ENCODE measurements at regions not wholly inside any gene's neighbourhood (a gene's known extent, or its start where the extent isn't known, plus 50 kb on each side); places are given as distances from the start of the nearest gene placed in this dataset.

DNA sequence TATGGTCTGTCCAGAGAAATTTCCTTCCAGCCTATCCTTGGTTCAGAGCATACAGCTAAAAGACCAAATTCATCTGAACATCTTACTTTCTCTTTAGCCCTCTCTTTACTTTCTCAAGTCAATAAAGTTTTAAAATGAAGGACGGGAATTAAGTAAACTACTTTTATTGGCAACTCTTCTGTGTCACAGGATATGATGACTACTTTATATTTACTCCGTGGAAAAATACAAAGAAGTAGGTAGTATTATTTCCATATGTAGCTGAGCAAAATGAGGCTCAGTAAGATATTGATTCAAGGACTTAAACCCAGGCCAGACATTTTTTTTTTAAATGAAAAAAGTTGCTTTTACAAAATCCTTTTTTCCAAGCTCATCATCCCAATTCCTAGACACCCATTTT lies 151.2 kb upstream of the DPYD start:
- no peak for DNase-seq (ENCODE audit: low spot score)

DNA sequence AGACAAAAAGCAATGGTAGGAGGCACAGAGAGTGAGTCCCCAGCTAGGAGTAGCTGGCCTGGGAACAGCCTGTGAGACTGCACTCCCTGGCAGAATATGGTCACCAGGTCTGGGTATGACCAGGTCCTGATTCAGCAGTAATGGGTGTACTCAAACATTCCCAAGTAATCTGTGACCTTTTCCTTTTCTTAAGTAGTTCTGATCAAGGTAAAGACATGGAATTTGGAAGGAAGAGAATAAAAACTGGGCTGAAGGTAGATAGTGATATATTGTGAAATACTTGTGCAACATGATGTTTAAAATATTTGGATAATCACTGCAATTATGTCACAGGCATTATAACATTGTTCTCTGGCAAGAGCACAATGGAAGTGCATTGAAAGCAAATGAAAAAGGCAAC lies 147.2 kb upstream of the DPYD start:
- DNase-seq (ENCODE audit: low spot score), result no peak

DNA sequence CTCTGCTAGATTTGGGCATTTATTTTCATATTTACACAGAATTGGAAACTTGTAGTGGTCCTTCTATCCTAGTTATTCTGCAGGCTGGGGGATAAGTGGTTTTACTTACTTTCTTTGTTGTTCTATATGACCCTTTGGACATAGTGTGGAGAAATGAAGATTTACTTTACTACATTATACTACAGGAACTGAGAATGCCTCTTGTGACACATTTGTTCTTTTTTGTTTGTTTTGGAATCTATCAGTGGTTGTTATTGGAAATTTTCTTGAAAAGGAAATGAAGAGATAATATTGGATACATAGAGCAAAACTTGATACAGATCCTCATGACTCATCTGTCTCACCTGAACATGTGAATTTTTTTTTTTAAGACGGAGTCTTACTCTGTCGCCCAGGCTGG lies 146.1 kb upstream of the DPYD start:
- DNase-seq (ENCODE audit: low spot score), result no peak

DNA sequence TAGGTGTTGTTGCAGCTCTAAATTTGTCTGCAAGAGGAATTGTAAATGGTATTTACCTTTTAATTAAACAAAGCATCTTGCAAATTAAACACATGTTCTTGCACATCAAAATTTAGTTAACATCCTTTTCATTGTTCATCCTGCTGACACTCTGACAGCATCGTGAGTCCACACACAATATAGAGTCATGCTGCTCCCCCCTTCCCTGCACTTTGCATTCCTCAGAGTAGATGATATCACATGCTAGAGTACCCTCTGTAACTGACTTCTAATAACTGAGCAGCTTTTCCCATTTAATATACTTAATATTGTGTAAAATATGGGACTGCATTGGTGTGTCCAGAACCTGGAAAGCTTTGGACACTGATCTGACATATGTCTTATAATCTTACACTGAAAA lies 138.8 kb upstream of the DPYD start:
- DNase-seq (ENCODE audit: low spot score), result no peak

DNA sequence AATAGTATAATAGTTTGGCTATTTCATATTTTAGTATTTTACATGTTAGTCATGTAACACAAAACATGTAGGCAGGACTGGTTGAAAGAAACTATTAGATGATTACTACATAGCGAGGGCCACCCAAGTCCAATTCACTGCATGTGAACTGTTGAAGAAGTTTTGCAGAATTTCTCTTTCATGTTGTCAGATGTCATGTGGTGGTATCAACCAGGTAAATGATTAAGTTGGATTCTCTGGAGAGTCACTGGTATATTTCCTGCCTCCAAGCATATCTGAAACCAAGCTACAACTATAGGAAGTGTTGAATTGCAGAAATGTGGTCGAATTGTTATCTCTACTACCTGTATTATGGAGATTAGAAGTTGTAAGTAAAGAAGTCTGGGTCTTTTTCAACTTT lies 137.8 kb upstream of the DPYD start:
- no peak for DNase-seq (ENCODE audit: low spot score)

DNA sequence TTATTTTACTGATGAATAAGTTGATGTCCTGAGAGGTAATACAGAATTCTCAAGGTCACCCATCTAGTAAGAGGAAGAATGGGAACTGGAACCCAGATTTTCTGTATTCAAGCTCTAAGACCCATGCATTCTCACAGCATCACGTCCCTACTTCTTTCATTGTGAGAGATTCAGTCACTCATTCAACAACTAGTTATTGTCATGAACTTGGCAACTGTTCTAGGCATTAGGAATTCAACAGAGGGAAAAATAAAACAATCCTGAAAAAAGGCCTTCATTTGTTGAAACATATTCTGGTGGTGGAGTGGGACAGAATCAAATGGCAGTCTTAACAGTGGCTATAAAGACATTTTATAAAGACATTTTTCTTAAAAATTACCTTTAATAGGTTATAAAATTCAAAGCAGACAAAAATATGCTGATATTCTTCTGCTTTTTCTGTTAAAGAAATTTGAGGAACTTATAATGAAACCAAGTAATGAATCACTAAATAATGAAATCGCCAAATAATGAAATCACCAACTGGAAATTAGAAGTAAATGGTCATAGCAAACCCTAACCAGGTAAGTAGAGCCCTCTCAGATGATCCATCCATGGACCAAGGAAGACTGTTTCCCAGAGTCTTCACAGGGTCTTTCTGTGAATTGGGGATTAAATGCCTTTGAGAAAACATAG lies 136.5 kb upstream of the DPYD start:
- no peak for DNase-seq (ENCODE audit: low spot score)

DNA sequence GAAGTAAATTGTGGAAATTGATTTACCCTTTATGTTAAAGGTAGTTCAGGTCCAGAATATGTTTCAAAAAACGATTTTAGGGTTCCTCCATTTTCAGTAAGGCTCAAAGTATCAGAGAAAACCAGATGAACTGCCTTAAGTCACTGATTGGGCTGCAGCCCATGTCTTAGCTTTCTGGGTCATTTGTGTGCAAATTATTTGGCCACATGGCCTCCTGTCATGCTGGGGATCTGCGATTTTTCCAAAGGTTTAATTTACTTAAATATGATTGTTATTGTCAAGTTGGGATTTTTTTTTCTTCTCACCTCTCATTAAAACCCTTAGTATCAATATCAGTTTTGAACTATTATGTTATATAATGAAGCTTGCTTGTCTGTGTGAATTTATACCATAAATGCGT lies 135.9 kb upstream of the DPYD start:
- no peak for DNase-seq (ENCODE audit: low spot score)

DNA sequence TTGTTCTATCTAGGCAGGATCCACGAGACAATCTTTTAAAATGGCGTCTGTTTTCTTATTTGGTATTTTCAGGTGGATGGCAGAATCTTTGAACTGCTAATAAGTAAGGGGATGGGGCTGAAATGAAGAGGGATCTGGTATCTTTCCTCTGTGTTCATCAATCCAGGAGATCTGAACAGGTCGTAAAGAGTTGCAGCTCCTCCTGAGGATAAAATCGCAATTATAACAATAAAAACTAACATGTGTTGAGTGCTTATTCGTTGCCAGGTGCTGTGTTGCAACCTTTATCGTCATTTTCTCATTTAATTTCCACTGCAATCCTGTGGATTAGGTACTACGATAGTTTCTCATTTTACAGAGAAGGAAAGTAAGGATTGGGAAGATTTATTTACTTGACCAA lies 134.6 kb upstream of the DPYD start:
- no peak for DNase-seq (ENCODE audit: low spot score)

DNA sequence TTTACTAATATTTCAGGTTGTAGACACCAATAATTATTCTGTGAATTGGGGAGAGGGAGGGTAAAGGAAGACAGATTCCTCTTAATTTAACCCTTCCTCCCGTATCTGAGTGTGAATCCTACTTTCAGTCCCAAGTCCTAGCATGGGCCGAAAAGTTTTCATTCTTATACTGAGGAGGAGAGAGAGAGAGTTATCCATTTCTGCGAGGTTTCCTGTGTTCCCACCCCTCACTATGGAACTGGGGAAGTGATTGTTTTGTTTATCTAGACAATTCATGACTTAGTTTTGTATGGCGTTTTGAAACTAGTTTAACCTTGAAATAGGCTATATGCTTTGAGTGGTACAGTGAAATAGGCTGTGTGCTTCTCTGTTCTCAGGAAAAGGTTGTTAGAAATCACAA lies 134.0 kb upstream of the DPYD start:
- no peak for DNase-seq (ENCODE audit: low spot score)

DNA sequence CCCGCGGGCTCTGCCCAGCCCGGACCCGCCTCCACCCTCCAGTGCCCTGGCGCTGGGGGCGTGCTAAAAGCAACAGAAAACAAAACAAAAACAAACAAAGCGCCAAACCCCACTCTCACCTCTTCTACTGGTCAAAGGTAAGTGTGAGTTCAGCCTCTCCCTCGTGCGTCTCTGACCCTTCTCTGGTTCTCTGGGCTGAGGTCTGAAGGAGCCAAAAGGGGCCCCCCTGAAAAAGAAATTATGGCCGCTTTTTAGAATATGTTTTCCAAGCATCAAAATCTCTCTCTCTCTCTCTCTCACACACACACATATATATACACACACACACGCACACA lies 133.5 kb upstream of the DPYD start:
- DNase-seq (ENCODE audit: low spot score), result no peak

DNA sequence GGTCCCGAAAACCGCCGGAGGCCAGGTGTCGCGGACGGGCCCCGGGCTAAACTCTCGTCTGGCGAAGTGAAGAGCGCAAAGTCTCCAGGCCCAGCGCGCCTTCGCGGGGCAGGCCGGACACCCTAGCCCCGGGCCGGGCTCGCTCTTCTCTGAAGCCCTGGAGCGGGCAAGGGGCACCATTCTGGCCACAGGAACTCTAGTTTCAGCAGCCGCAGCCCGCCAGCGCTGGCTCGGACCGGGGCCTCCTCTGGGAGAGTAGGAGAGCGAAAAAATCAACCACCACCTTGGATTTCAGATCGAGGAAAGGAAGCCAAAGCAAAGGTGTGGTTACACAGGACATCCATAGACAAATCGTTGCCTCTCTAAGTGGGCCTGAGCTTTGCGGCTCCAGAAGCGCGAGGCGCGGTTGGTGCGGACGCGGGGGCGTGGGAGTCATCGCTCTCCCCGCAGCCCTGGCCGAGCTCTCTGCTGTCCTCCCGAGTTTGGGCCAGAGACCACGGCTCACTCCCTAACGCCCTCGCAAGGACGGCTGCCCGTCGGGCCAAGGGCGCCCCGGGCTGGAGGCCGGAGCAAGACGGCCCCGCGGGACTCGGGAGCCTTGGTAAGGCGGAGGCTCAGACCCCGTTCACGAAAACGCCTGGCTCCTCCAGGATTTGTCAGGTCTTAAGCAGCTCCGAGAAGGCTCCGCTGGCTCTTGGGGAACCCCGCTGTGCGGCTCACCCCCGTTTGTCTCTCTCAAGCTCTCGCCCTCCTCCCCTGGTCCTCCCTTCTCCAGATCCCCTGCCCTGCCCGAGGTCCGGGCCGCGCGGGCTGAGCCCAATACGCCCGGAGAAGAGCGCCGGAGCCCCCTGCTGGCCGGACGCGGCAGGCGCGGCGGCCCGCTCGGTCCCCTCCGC lies 132.9 kb upstream of the DPYD start:
- peak; percentile 7 for DNase-seq (ENCODE audit: low spot score)

DNA sequence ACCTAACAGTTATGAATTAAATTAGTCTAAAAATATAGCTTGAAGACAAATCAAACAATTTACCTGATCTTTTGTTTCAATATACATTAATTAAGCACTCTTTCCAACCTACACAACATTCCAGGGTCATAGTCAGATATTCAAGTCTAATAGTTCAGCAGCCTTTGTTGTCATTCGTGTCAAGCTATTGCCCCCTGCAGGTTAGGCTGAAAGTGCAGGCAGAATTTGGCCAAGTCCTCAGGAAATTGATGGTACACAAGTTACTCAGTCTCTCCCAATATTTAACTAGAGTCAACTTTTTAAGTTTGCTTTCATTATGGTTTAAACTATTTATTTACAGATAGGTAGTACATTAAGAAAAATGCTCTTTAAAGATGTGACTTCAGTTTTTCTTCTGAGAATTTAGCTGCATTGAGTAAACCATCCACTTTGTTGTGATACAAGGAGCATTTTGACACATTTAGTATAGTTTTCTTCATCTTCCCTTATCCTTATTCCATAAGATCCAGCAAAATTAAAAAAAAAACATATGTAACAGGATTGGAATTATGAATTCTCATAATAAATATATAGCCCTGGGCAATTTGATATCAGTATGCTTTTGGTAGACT lies 130.3 kb upstream of the DPYD start:
- DNase-seq (ENCODE audit: low spot score), result peak; percentile 46

DNA sequence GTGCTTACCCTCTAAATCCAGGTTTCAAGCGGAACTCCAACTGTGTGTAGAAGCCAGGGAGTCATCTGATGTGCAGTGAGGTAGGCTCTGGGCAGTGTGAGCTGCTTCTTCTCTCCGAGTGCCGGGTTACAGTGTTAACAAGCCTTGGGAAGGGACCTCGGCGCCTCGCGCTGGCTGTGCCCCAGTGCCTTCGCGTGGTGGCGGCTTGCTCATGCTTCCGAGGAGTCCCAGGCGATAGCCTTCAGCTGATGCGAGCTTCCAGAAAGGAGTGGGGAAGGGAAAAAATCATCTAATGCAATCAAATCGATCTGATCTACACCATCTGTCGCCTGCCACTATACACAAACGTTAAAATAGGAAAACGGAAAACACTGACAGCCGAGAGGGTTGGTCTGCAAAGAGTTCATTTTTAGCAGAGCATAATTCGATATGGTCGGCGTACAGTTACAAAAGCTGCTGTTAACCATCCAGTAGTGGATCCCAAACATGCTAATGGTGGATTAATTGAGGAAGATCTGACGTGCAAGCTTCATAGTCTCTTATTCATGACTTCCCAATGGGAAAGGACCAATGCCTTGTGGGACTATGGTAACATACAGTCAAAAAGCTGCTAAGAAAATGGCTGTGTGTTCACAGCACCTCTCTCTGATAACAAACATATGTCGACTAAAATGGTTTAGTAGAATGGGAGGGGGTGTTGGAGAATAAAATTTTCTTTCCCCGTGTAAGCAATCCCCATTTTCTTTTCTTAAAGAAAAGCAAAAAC lies 128.7 kb upstream of the DPYD start:
- DNase-seq (ENCODE audit: low spot score), result no peak

DNA sequence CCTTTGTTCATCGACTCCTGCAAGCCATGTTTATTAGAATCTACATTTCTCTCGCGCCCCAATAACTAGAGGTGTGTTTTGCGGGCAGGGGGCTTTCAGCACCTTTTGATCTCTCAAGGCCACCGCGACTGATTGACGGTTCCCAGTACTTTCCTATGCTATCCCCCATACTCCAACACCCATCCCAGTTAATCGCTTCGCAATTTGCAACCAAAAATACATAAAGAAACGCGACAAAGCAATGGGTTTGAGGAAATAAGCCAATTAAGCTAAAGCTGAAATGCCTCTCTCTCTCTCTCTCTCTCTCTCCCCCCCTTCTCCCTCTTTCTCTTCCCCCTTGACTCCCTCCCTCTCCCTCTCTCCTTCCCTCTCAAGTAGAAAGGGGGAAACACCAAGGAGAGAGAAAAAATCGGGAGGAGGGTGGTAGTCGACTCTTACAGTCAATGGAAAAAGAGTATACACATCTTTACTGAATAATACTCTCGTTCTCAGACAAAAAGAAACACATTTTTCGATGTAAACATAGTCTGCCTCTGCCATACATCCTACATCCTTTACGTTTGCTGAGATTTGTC lies 128.0 kb upstream of the DPYD start:
- DNase-seq (ENCODE audit: low spot score), result no peak

DNA sequence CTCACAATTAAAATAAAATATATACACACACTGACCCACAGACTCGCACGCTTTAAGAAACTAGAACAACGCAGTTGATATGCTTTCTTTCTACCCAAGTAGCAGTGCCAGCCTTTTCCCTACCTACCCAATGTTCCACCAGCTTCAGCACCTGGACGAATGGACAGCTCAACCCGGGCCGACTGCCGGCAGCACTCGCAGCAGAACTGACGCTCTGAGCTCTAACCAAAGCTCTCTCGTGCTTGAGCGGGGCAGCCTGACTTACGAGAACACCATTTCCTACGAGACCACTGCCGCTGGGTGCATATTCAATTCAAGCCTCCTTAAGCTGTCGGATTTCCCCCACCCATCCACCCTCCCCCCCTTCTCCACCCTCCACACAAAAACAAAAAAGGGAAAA lies 127.4 kb upstream of the DPYD start:
- no peak for DNase-seq (ENCODE audit: low spot score)

DNA sequence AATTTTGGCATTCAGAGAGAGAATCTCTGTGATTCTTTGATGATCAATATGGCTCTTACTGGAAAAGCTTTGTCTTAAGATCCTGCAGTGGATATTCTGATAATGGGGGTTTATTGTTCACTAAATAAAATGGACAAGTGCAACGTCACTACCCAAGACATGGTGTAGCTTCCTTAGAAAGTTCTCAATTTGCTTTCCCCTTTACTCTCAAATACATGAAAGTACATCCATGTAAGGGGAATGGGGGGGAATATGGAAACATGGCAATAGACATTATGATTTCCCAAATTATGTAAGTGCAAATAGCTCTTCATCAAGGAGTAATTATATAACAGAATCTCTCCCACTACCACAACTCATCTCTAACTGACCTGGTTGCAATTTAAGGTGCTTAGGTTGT lies 126.3 kb upstream of the DPYD start:
- no peak for DNase-seq (ENCODE audit: low spot score)

DNA sequence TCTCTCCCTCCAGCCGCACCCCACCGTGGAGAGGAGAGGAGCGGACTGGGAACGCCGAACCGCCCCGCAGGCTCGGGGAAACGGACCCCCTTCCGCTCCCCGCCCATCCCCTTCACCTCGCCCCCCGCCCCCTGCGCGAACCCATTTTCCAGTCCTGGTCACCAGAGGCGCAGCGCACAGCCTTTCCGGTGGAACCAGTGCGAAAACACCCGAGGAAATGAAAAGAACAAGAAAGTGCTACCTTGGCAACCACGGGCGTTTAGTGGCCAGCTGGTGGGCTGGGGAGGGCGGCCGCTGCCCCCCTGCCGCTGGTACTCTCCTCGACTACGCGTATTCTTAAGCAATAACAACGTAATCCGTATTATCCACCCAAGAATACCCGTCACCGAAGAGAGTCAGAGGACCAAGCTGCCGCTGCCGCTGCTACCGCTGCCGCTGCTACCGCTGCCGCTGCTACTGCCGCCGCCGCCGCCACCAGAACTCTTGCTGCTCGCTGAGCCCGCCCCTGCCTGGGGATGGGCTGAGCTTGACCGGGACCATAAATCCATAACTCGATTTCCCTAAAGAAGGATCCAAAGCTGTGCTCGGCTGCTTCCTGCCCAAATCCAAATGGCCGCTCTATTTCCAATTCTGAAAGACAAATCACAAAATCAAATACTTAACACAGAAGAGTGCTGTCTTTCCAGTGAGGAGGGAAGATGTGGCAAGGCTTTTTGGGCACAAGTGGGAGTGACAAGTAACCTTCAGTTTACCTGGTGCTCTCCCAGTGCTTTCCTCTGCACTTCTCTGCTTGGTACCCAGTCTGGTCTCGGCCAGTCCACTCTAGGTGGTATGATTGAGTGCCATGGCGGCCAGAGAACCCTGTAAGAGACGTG lies 125.2 kb upstream of the DPYD start:
- DNase-seq (ENCODE audit: low spot score), result no peak

DNA sequence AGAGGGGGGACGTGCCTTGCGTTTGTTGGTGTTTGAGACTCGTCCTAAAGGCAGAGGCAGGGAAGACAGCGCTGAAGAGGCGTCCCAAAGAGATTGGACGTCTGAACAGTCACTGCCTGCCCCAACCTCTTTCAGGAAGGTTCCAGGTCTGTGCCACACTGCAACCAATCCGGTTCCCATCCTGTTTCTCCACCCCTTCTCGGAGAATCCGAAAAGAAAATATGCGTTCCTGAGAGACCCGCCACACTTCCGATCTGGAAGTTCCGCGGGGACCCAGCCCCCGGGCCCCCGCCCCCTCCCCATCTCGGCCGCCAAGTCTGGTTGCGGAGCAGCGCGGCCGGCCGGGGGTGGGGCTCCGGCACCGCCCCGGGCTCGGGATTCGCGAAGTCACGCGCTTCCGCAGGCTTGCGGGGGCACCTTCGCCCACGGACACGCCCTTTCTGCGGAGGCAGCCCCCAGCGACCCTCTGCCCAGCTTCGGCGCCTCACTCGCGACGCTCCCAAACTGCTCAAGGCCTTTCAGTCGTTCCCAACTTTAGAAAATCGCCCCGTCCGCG lies 124.5 kb upstream of the DPYD start:
- DNase-seq (ENCODE audit: low spot score), result no peak

DNA sequence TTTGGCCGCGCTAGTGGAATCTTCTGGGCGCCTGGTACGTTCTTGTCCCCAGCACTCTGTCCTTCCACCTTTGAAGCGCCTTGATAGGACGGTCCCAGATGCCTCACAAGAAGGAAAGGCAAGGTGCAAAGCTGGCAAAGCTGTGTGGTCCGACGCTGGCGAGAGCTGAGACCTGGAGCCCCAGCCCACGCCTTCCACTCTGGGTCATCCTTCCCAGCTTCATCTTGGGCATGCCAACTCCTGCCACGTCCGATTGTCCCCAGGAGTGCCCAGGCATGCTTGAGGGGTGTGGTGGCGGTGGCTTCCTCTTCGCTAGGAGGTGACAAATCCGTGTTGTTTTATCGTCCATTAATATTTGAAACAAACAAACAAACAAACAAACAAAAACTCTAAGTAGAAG lies 123.9 kb upstream of the DPYD start:
- DNase-seq (ENCODE audit: low spot score), result no peak

DNA sequence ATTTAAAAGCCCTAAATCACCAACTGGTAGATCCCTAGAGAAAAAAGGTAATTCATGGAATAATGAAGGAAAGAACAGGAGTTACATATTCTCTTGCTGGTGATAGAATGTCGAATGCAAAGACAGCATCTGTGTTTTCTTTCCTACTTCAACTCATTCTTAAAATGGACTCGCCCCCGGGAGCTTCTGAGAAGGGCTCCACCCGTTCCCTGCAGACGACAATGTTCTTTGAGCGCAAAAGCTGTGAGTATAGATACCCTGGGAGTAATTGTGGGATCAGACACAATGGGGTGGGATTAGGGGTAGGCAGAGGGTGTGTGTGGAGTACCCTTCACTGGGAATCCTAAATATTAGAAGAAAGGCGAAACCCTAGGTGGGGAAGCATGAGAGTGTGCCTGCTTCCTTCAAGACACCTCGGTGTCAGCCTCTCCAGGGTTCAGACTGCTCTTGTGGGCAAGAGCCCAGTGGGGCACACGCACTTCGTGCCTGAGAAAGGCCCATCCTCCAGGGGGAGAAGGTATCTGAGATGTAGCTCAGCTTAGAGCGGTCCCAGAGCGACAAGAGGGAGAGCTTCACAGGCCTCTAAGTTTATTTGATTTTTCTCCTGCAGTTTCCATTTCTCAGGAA lies 123.3 kb upstream of the DPYD start:
- no peak for DNase-seq (ENCODE audit: low spot score)

DNA sequence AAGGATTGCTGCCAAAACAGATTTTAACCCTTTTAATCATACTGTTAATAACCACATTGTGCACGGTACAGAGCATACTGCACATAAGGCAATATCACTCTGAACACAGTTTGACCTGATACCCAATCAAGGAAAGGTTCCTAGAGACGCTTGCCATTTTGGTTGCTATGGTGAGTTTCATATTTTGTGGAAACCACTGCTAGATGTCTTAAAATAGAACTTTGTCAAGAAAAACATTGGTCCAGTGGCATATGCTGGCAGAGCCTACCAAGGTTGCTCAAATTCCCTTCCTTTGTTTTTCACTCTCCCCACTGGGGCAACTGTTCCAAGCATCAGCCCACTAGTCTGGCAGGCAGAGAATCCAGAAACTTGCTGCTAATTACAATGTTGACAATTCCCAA lies 114.8 kb upstream of the DPYD start:
- DNase-seq (ENCODE audit: low spot score), result no peak

Data from cerebellar cortex (tissue), 1 donor.